GM23338 (cell line): ENCODE measurements at regions not wholly inside any gene's neighbourhood (a gene's known extent, or its start where the extent isn't known, plus 50 kb on each side); places are given as distances from the start of the nearest gene placed in this dataset.

Source experiments
- ATAC-seq: fragments of 200-7000 bp; cut with Tn5 transposase; 3 replicates; pipeline ENCODE4 v1.9.1; 2020
- DNase-seq: peaks from one replicate; pipeline ENCODE4 v3.0.0-alpha.2; 2015; ENCODE audit warnings: low spot score
- H2AFZ ChIP-seq: fragments of 200-600 bp; sonication (generic); 2 replicates; pipeline ENCODE4 v1.8.0; 2016; ENCODE audit warnings: antibody characterized with exemption, mild to moderate bottlenecking, moderate library complexity
- H3F3A ChIP-seq: fragments of 200-600 bp; sonication (generic); replicated peaks from 2 replicates; pipeline ENCODE4 v1.8.0; 2017; ENCODE audit warnings: antibody characterized with exemption, mixed run types, low read depth
- H3K27ac ChIP-seq: fragments of 200-600 bp; sonication (generic); 2 replicates; pipeline ENCODE4 v1.6.1; 2016; ENCODE audit warnings: low read depth
- H3K27me3 ChIP-seq: fragments of 200-600 bp; sonication (generic); 2 replicates; pipeline ENCODE4 v1.8.0; 2016; ENCODE audit warnings: mild to moderate bottlenecking, mixed run types, moderate library complexity; ENCODE audit not compliant: insufficient read depth
- H3K36me3 ChIP-seq: fragments of 200-600 bp; sonication (generic); 2 replicates; pipeline ENCODE4 v1.8.0; 2016; ENCODE audit warnings: mild to moderate bottlenecking; ENCODE audit not compliant: insufficient read depth
- H3K4me1 ChIP-seq: fragments of 200-600 bp; sonication (generic); 2 replicates; pipeline ENCODE4 v1.8.0; 2016; ENCODE audit warnings: mild to moderate bottlenecking, moderate library complexity; ENCODE audit not compliant: insufficient read depth
- H3K4me2 ChIP-seq: fragments of 200-600 bp; sonication (generic); 2 replicates; pipeline ENCODE4 v1.7.1; 2017; ENCODE audit warnings: mixed run types
- H3K4me3 ChIP-seq: fragments of 200-600 bp; sonication (generic); 2 replicates; pipeline ENCODE4 v1.6.1; 2016; ENCODE audit warnings: mixed run types
- H3K79me2 ChIP-seq: fragments of 200-600 bp; sonication (generic); replicated peaks from 2 replicates; pipeline ENCODE4 v1.8.0; 2017; ENCODE audit warnings: mild to moderate bottlenecking; ENCODE audit not compliant: insufficient read depth
- H3K9me2 ChIP-seq: fragments of 200-600 bp; sonication (generic); 2 replicates; pipeline ENCODE4 v1.8.0; 2017; ENCODE audit not compliant: insufficient read depth
- H4K20me1 ChIP-seq: fragments of 200-600 bp; sonication (generic); replicated peaks from 2 replicates; pipeline ENCODE4 v1.8.0; 2017; ENCODE audit warnings: mild to moderate bottlenecking; ENCODE audit not compliant: insufficient read depth
- H3K27ac Mint-ChIP-seq: 2 replicates; pipeline ENCODE4 v1.8.0; 2020; ENCODE audit warnings: inconsistent platforms, mild to moderate bottlenecking, moderate library complexity, mixed read lengths
- H3K27me3 Mint-ChIP-seq: 3 replicates; pipeline ENCODE4 v1.8.0; 2022; ENCODE audit warnings: low read depth, mild to moderate bottlenecking, moderate library complexity, mixed read lengths, inconsistent platforms; ENCODE audit not compliant: insufficient read depth, poor library complexity
- H3K36me3 Mint-ChIP-seq: 3 replicates; pipeline ENCODE4 v1.8.0; 2021; ENCODE audit warnings: low read depth, mild to moderate bottlenecking, inconsistent platforms, moderate library complexity, mixed read lengths
- H3K4me1 Mint-ChIP-seq: 3 replicates; pipeline ENCODE4 v1.8.0; 2020; ENCODE audit warnings: mild to moderate bottlenecking, inconsistent platforms, mixed read lengths
- H3K4me3 Mint-ChIP-seq: 3 replicates; pipeline ENCODE4 v1.8.0; 2021; ENCODE audit warnings: moderate library complexity, mild to moderate bottlenecking, inconsistent platforms, mixed read lengths
- H3K9me3 Mint-ChIP-seq: 3 replicates; pipeline ENCODE4 v1.8.0; 2020; ENCODE audit warnings: moderate library complexity, mild to moderate bottlenecking, inconsistent platforms, mixed read lengths
- CREB1 ChIP-seq: fragments of 250-450 bp; sonication (Bioruptor Pico); IDR thresholded peaks from 2 replicates; pipeline ENCODE4 v1.5.0; 2020; ENCODE audit warnings: low read depth, mild to moderate bottlenecking, moderate library complexity
- CTCF ChIP-seq, 2 experiments: fragments of 200-600 bp in 1 of 2; sonication (generic) in 1 of 2; conservative IDR thresholded peaks; 2 replicates each; pipeline versions ENCODE4 v1.5.1 to v1.6.1; 2016 to 2017; ENCODE audit warnings: antibody characterized with exemption in 2 of 2, low read depth in 2 of 2, mild to moderate bottlenecking in 2 of 2, moderate library complexity in 1 of 2
- EZH2 ChIP-seq: fragments of 200-600 bp; sonication (generic); IDR thresholded peaks from one replicate; pipeline ENCODE4 v1.8.0; 2017; ENCODE audit warnings: antibody characterized with exemption, mild to moderate bottlenecking, low read depth; ENCODE audit not compliant: unreplicated experiment
- EZH2phosphoT487 ChIP-seq: fragments of 200-600 bp; sonication (generic); IDR thresholded peaks from one replicate; pipeline ENCODE4 v1.8.1; 2018; ENCODE audit warnings: antibody characterized with exemption; ENCODE audit not compliant: unreplicated experiment
- JUNB ChIP-seq: IDR thresholded peaks from one replicate; pipeline ENCODE4 v1.6.1; 2016; ENCODE audit warnings: antibody characterized with exemption; ENCODE audit not compliant: unreplicated experiment
- POLR2AphosphoS5 ChIP-seq: IDR thresholded peaks from 2 replicates; pipeline ENCODE4 v1.6.1; 2016; ENCODE audit warnings: antibody characterized with exemption, low read depth
- REST ChIP-seq: IDR thresholded peaks from one replicate; pipeline ENCODE4 v1.6.1; 2018; ENCODE audit warnings: antibody characterized with exemption; ENCODE audit not compliant: unreplicated experiment
- STAT1 ChIP-seq: IDR thresholded peaks from one replicate; pipeline ENCODE4 v1.6.1; 2016; ENCODE audit warnings: antibody characterized with exemption; ENCODE audit not compliant: unreplicated experiment

- no peaks in the 10 kb centered on the region for H3K9me3 Mint-ChIP-seq
- peaks cover 9% of the 10 kb centered on the region for H3K27me3 Mint-ChIP-seq
- Histone ChIP-seq H3K36me3 (no peaks in the 10 kb centered on the region), H4K20me1 (no peaks in the 10 kb centered on the region), H3K27ac (no peak overlapping the region), H3K27me3 (no peaks in the 10 kb centered on the region), H3F3A (no peaks in the 10 kb centered on the region), H3K4me2 (no peak overlapping the region), H3K9me2 (no peaks in the 10 kb centered on the region), H3K79me2 (0 out of 2 replicates have a peak, but pooled peaks cover 8% of the 10 kb centered on the region), H3K4me3 (no peak overlapping the region), H2AFZ (no peak overlapping the region), H3K4me1 (no peaks in the 10 kb centered on the region)
- no peak overlapping the region for H3K27ac Mint-ChIP-seq
- no peak overlapping the region for H3K4me3 Mint-ChIP-seq
- H3K36me3 Mint-ChIP-seq = no peaks in the 10 kb centered on the region
- DNase-seq (peak; percentile 80), ATAC-seq (peak; percentile 95)
- peaks cover 8% of the 10 kb centered on the region for H3K4me1 Mint-ChIP-seq
- no peak for TF ChIP-seq POLR2AphosphoS5
- no peak for TF ChIP-seq CREB1
- peak; percentile 76 to 92 for TF ChIP-seq CTCF (conservative IDR thresholded peaks at IDR 0.05; ENCODE audit: low read depth in 2 of 2)
These were observed 141.0 kb upstream of the CIBAR2 start for GRCh38 chr16:85253084-85253941.

- H3K36me3 ChIP-seq = no peaks in the 10 kb centered on the region
- no peak overlapping the region for H2AFZ ChIP-seq
- no peaks in the 10 kb centered on the region for H3K9me3 Mint-ChIP-seq
- no peak for ATAC-seq
- no peaks in the 10 kb centered on the region for H3K4me1 ChIP-seq
- no peak overlapping the region for H3K27ac ChIP-seq
- H3K4me3 Mint-ChIP-seq = no peak overlapping the region
- peaks cover 6% of the 10 kb centered on the region for H3K27me3 Mint-ChIP-seq
- no peaks in the 10 kb centered on the region for H3K9me2 ChIP-seq
- H3K4me1 Mint-ChIP-seq = peaks cover 10% of the 10 kb centered on the region; the same call in 2 of the 3 replicates
- no peaks in the 10 kb centered on the region for H3K27me3 ChIP-seq
- H4K20me1 ChIP-seq = no peaks in the 10 kb centered on the region
- DNase-seq = no peak
- H3K4me2 ChIP-seq = no peak overlapping the region
- no peak overlapping the region for H3K27ac Mint-ChIP-seq
- no peaks in the 10 kb centered on the region for H3K36me3 Mint-ChIP-seq
- H3K79me2 ChIP-seq = 0 out of 2 replicates have a peak, but pooled peaks cover 5% of the 10 kb centered on the region
- H3K4me3 ChIP-seq = no peak overlapping the region
- H3F3A ChIP-seq = no peaks in the 10 kb centered on the region
- TF ChIP-seq POLR2AphosphoS5 = no peak
- no peak for TF ChIP-seq STAT1
- no peak for TF ChIP-seq EZH2phosphoT487
- TF ChIP-seq EZH2 = no peak
- no peak for TF ChIP-seq CREB1
- TF ChIP-seq CTCF (conservative IDR thresholded peaks at IDR 0.05; ENCODE audit: low read depth in 2 of 2) = no peak
- no peak for TF ChIP-seq REST
- TF ChIP-seq JUNB = no peak
These were observed 141.8 kb upstream of the CIBAR2 start for GRCh38 chr16:85254051-85254450.
